Ascending aorta (tissue), 2 donors: ENCODE measurements at regions not wholly inside any gene's neighbourhood (a gene's known extent, or its start where the extent isn't known, plus 50 kb on each side); places are given as distances from the start of the nearest gene placed in this dataset.

Experiments used
- DNase-seq, 2 donors: peaks; one replicate each; pipeline ENCODE4 v3.0.0-alpha.2; 2019; ENCODE audit warnings: low spot score in 2 of 2
- H3K27ac ChIP-seq, 2 donors: fragments of 200-600 bp; sonication (generic); one replicate each; pipeline ENCODE4 v1.5.1; 2016 to 2017; ENCODE audit warnings: mild to moderate bottlenecking in 1 of 2
- H3K27me3 ChIP-seq: fragments of 200-600 bp; sonication (generic); one replicate; pipeline ENCODE4 v1.5.1; 2017
- H3K36me3 ChIP-seq, 2 donors: fragments of 200-600 bp; sonication (generic); one replicate each; pipeline ENCODE4 v1.5.1; 2016
- H3K4me1 ChIP-seq, 2 donors: fragments of 200-600 bp; sonication (generic); one replicate each; pipeline ENCODE4 v1.5.1; 2016 to 2017; ENCODE audit warnings: mild to moderate bottlenecking in 1 of 2
- H3K4me3 ChIP-seq, 2 donors: fragments of 200-600 bp; sonication (generic); one replicate each; pipeline ENCODE4 v1.5.1; 2016 to 2017; ENCODE audit warnings: mild to moderate bottlenecking in 1 of 2
- H3K9me3 ChIP-seq, 2 donors: fragments of 200-600 bp; sonication (generic); one replicate each; pipeline ENCODE4 v1.5.1; 2016
- CTCF ChIP-seq, 3 experiments: fragments of 200-600 bp in 2 of 3; fragments of 450-650 bp in 1 of 3; sonication (generic) in 2 of 3; IDR thresholded peaks; one replicate each; pipeline ENCODE4 v1.5.1; 2016 to 2019; ENCODE audit warnings: antibody characterized with exemption in 3 of 3, mild to moderate bottlenecking in 1 of 3, moderate library complexity in 1 of 3
- intact Hi-C: fragments of 100-400 bp; cut with DNase I; formaldehyde crosslinking; loops from one replicate; pipeline ENCODE4 v1.15.1; 2023

- no peaks in the 10 kb centered on the region for H3K36me3 ChIP-seq
- no peaks in the 10 kb centered on the region for H3K27me3 ChIP-seq
- H3K4me3 ChIP-seq = no peak overlapping the region
- no peak for DNase-seq
- H3K9me3 ChIP-seq = peaks cover 0 to 12% of the 10 kb centered on the region in 2 donors
- intact Hi-C loops = no loop called here
- no peak overlapping the region for H3K27ac ChIP-seq
- no peaks in the 10 kb centered on the region for H3K4me1 ChIP-seq
- TF ChIP-seq CTCF (IDR thresholded peaks at IDR 0.05) = no peak
These were observed 1129.2 kb downstream of the TBC1D22A start for GRCh38 chr22:47891609-47892008.

GRCh38 chr22:47888817-47889216, 1126.4 kb downstream of the TBC1D22A start:
- Histone ChIP-seq H3K9me3 (peaks cover 0 to 3% of the 10 kb centered on the region in 2 donors), H3K27me3 (no peaks in the 10 kb centered on the region), H3K4me1 (no peaks in the 10 kb centered on the region), H3K27ac (no peak overlapping the region), H3K4me3 (no peak overlapping the region), H3K36me3 (no peaks in the 10 kb centered on the region)
- TF ChIP-seq CTCF (IDR thresholded peaks at IDR 0.05) = no peak
- no peak for DNase-seq
- intact Hi-C loops = no loop called here

GRCh38 chr22:47884775-47885174, 1122.3 kb downstream of the TBC1D22A start:
- Histone ChIP-seq H3K27ac (no peak overlapping the region), H3K4me1 (no peaks in the 10 kb centered on the region), H3K36me3 (no peaks in the 10 kb centered on the region), H3K9me3 (no peaks in the 10 kb centered on the region), H3K4me3 (no peak overlapping the region), H3K27me3 (no peaks in the 10 kb centered on the region)
- TF ChIP-seq CTCF (IDR thresholded peaks at IDR 0.05) = no peak
- intact Hi-C loops = no loop called here
- no peak for DNase-seq

- DNase-seq = no peak
- TF ChIP-seq CTCF (IDR thresholded peaks at IDR 0.05) = no peak
- Histone ChIP-seq H3K9me3 (no peaks in the 10 kb centered on the region), H3K4me3 (no peak overlapping the region), H3K27ac (no peak overlapping the region), H3K36me3 (no peaks in the 10 kb centered on the region), H3K4me1 (no peaks in the 10 kb centered on the region), H3K27me3 (no peaks in the 10 kb centered on the region)
- intact Hi-C loops = no loop called here
These were observed 1121.8 kb downstream of the TBC1D22A start for GRCh38 chr22:47884200-47884599.

GRCh38 chr22:47883757-47884156, 1121.3 kb downstream of the TBC1D22A start:
- no peaks in the 10 kb centered on the region for H3K4me1 ChIP-seq
- H3K9me3 ChIP-seq = no peaks in the 10 kb centered on the region
- no peak overlapping the region for H3K4me3 ChIP-seq
- DNase-seq = no peak
- intact Hi-C loops = no loop called here
- no peaks in the 10 kb centered on the region for H3K36me3 ChIP-seq
- no peaks in the 10 kb centered on the region for H3K27me3 ChIP-seq
- no peak for TF ChIP-seq CTCF (IDR thresholded peaks at IDR 0.05)
- no peak overlapping the region for H3K27ac ChIP-seq

GRCh38 chr22:47879346-47879745, 1116.9 kb downstream of the TBC1D22A start:
- intact Hi-C loops = no loop called here

More at GRCh38 chr22:47879346-47879745, 1116.9 kb downstream of the TBC1D22A start:
- H3K4me1 ChIP-seq = no peaks in the 10 kb centered on the region
- no peaks in the 10 kb centered on the region for H3K36me3 ChIP-seq
- H3K27ac ChIP-seq = no peak overlapping the region
- no peak for DNase-seq
- no peaks in the 10 kb centered on the region for H3K9me3 ChIP-seq
- TF ChIP-seq CTCF (IDR thresholded peaks at IDR 0.05) = no peak
- no peaks in the 10 kb centered on the region for H3K27me3 ChIP-seq
- H3K4me3 ChIP-seq = no peak overlapping the region
